ENCODE measurements at regions not wholly inside any gene's neighbourhood (a gene's known extent, or its start where the extent isn't known, plus 50 kb on each side); places are given as distances from the start of the nearest gene placed in this dataset.

GRCh38 chr2:196492946-196493345 is 146.6 kb upstream of the CCDC150 start (continued):
- TF ChIP-seq, protein P1, sequence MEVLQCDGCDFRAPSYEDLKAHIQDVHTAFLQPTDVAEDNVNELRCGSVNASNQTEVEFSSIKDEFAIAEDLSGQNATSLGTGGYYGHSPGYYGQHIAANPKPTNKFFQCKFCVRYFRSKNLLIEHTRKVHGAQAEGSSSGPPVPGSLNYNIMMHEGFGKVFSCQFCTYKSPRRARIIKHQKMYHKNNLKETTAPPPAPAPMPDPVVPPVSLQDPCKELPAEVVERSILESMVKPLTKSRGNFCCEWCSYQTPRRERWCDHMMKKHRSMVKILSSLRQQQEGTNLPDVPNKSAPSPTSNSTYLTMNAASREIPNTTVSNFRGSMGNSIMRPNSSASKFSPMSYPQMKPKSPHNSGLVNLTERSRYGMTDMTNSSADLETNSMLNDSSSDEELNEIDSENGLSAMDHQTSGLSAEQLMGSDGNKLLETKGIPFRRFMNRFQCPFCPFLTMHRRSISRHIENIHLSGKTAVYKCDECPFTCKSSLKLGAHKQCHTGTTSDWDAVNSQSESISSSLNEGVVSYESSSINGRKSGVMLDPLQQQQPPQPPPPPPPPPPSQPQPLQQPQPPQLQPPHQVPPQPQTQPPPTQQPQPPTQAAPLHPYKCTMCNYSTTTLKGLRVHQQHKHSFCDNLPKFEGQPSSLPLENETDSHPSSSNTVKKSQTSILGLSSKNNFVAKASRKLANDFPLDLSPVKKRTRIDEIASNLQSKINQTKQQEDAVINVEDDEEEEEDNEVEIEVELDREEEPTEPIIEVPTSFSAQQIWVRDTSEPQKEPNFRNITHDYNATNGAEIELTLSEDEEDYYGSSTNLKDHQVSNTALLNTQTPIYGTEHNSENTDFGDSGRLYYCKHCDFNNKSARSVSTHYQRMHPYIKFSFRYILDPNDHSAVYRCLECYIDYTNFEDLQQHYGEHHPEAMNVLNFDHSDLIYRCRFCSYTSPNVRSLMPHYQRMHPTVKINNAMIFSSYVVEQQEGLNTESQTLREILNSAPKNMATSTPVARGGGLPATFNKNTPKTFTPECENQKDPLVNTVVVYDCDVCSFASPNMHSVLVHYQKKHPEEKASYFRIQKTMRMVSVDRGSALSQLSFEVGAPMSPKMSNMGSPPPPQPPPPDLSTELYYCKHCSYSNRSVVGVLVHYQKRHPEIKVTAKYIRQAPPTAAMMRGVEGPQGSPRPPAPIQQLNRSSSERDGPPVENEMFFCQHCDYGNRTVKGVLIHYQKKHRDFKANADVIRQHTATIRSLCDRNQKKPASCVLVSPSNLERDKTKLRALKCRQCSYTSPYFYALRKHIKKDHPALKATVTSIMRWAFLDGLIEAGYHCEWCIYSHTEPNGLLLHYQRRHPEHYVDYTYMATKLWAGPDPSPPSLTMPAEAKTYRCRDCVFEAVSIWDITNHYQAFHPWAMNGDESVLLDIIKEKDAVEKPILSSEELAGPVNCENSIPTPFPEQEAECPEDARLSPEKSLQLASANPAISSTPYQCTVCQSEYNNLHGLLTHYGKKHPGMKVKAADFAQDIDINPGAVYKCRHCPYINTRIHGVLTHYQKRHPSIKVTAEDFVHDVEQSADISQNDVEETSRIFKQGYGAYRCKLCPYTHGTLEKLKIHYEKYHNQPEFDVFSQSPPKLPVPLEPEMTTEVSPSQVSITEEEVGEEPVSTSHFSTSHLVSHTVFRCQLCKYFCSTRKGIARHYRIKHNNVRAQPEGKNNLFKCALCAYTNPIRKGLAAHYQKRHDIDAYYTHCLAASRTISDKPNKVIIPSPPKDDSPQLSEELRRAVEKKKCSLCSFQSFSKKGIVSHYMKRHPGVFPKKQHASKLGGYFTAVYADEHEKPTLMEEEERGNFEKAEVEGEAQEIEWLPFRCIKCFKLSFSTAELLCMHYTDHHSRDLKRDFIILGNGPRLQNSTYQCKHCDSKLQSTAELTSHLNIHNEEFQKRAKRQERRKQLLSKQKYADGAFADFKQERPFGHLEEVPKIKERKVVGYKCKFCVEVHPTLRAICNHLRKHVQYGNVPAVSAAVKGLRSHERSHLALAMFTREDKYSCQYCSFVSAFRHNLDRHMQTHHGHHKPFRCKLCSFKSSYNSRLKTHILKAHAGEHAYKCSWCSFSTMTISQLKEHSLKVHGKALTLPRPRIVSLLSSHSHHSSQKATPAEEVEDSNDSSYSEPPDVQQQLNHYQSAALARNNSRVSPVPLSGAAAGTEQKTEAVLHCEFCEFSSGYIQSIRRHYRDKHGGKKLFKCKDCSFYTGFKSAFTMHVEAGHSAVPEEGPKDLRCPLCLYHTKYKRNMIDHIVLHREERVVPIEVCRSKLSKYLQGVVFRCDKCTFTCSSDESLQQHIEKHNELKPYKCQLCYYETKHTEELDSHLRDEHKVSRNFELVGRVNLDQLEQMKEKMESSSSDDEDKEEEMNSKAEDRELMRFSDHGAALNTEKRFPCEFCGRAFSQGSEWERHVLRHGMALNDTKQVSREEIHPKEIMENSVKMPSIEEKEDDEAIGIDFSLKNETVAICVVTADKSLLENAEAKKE (CRISPR knock-in tag; IDR thresholded peaks at IDR 0.05), result no peak
- TF ChIP-seq ZNF331 (CRISPR knock-in tag; IDR thresholded peaks at IDR 0.05; ENCODE audit: low read depth), result no peak
- TF ChIP-seq STAT1 (IDR thresholded peaks at IDR 0.05; ENCODE audit: unreplicated experiment), result no peak
- no peak for TF ChIP-seq ETS1 (IDR thresholded peaks at IDR 0.05)

DNA sequence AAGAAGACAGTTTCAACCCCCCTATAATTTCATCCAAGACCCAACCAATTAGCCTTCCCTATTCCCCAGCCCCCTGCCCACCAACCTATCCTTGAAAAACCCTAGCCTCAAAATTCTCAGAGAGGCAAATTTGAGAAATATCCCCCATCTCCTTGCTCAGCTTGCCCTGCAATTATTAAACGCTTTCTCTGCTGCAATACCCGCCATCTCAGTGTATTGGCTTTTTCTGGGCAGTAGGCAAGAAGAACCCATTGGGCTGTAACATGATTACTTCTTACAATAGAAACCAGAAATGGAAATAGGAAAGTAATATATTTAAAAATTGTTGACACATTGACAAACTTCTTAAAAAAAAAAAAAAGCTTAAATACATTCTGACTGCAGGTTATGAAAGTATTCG is 140.6 kb upstream of the CCDC150 start:
- no peak overlapping the region for H2AFZ ChIP-seq
- H3K4me1 ChIP-seq (ENCODE audit: insufficient read depth), result no peaks in the 10 kb centered on the region
- Mint-ChIP-seq H3K36me3 (ENCODE audit: low read depth) (peaks cover 4% of the 10 kb centered on the region; the same call in 2 of the 3 replicates), H3K4me1 (no peaks in the 10 kb centered on the region; the same call in 1 of the 3 replicates), H3K4me3 (no peak overlapping the region), H3K27ac (no peak overlapping the region), H3K9me3 (peaks cover 15% of the 10 kb centered on the region; the same call in 2 of the 3 replicates), H3K27me3 (ENCODE audit: insufficient read depth, low read depth, poor library complexity) (no peaks in the 10 kb centered on the region)
- H3K27ac ChIP-seq (ENCODE audit: low read depth), result no peak overlapping the region
- DNase-seq (ENCODE audit: low spot score) (no peak), ATAC-seq (no peak)
- H3K4me3 ChIP-seq, result no peak overlapping the region
- H3K79me2 ChIP-seq (replicated peaks; ENCODE audit: insufficient read depth), result no peaks in the 10 kb centered on the region
- no peaks in the 10 kb centered on the region for H3F3A ChIP-seq (replicated peaks; ENCODE audit: low read depth)
- no peaks in the 10 kb centered on the region for H3K9me2 ChIP-seq (ENCODE audit: insufficient read depth)
- no peak overlapping the region for H3K4me2 ChIP-seq
- H4K20me1 ChIP-seq (replicated peaks; ENCODE audit: insufficient read depth), result no peaks in the 10 kb centered on the region
- no peaks in the 10 kb centered on the region for H3K36me3 ChIP-seq (ENCODE audit: insufficient read depth)
- TF ChIP-seq ZNF114 (CRISPR knock-in tag; IDR thresholded peaks at IDR 0.05), result no peak
- TF ChIP-seq REST (IDR thresholded peaks at IDR 0.05; ENCODE audit: unreplicated experiment), result no peak
- H3K27me3 ChIP-seq (ENCODE audit: insufficient read depth), result no peaks in the 10 kb centered on the region

All from GM23338 (cell line).